HL-60 (cell line): ENCODE measurements at regions not wholly inside any gene's neighbourhood (a gene's known extent, or its start where the extent isn't known, plus 50 kb on each side); places are given as distances from the start of the nearest gene placed in this dataset.

Experiments used
- DNase-seq, 2 experiments: peaks; one replicate each; pipeline ENCODE4 v3.0.0-alpha.2; 2010 to 2020; ENCODE audit warnings: low read depth in 1 of 2, low spot score in 1 of 2
- H3K27ac ChIP-seq: fragments of 250-450 bp; sonication (Bioruptor Pico); replicated peaks from 2 replicates; pipeline ENCODE4 v1.5.1; 2020; ENCODE audit warnings: mild to moderate bottlenecking, moderate library complexity
- H3K27me3 ChIP-seq: fragments of 250-450 bp; sonication (Bioruptor Pico); 2 replicates; pipeline ENCODE4 v1.5.1; 2021; ENCODE audit warnings: mild to moderate bottlenecking, moderate library complexity; ENCODE audit not compliant: insufficient read depth, poor library complexity, severe bottlenecking
- H3K4me3 ChIP-seq: replicated peaks from 2 replicates; pipeline ENCODE4 v1.5.1; 2011; ENCODE audit warnings: mild to moderate bottlenecking, control low read depth, low read length; ENCODE audit not compliant: insufficient read depth
- CTCF ChIP-seq: IDR thresholded peaks from one replicate; pipeline ENCODE4 v1.5.1; 2011; ENCODE audit warnings: low read length, control low read depth, inconsistent platforms; ENCODE audit not compliant: insufficient read depth
- GABPA ChIP-seq: IDR thresholded peaks from 2 replicates; pipeline ENCODE4 v1.6.1; 2012; ENCODE audit warnings: low read depth
- POLR2AphosphoS5 ChIP-seq: IDR thresholded peaks from 2 replicates; pipeline ENCODE4 v1.6.1; 2012; ENCODE audit warnings: low read depth
- SPI1 ChIP-seq: IDR thresholded peaks from 2 replicates; pipeline ENCODE4 v1.6.1; 2012; ENCODE audit warnings: low read depth, mild to moderate bottlenecking, borderline replicate concordance
- TF ChIP-seq, protein P1 (sequence below): IDR thresholded peaks from 2 replicates; pipeline ENCODE4 v1.6.1; 2012; ENCODE audit warnings: low read depth; ENCODE audit not compliant: insufficient replicate concordance

DNA sequence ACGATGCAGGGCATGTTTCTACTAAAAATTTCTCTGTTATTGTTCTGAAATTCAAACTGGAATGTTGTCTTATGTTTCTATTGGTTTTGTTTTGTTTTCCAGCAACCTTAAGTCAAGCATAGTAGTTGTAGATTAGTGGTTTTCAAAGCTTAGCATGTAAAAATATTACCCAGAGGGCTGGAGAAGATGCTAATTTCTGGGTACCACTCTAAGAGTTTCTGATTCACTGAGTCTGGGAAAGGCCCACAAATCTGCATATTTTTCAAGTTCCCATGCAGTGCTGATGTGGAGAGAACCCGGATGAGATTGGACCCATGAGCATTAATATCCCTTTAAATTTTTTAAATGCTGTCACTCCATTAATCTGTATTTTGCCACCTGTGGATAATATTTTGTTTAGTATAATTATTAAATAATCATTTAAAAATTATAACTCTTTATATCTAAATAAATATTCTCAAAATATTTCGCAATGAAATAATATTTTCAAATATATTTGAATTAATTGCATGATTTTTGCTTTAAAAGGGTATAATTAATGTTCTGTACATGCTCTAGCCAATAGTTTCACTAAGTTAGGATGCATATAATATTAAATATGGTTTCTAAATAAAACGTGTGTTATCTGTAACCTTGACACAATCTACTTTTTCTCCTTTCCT is 1274.7 kb upstream of the CADM2 start:
- no peaks in the 10 kb centered on the region for H3K27me3 ChIP-seq
- TF ChIP-seq SPI1 (no peak), CTCF (no peak), GABPA (no peak), POLR2AphosphoS5 (no peak)
- TF ChIP-seq, protein P1, sequence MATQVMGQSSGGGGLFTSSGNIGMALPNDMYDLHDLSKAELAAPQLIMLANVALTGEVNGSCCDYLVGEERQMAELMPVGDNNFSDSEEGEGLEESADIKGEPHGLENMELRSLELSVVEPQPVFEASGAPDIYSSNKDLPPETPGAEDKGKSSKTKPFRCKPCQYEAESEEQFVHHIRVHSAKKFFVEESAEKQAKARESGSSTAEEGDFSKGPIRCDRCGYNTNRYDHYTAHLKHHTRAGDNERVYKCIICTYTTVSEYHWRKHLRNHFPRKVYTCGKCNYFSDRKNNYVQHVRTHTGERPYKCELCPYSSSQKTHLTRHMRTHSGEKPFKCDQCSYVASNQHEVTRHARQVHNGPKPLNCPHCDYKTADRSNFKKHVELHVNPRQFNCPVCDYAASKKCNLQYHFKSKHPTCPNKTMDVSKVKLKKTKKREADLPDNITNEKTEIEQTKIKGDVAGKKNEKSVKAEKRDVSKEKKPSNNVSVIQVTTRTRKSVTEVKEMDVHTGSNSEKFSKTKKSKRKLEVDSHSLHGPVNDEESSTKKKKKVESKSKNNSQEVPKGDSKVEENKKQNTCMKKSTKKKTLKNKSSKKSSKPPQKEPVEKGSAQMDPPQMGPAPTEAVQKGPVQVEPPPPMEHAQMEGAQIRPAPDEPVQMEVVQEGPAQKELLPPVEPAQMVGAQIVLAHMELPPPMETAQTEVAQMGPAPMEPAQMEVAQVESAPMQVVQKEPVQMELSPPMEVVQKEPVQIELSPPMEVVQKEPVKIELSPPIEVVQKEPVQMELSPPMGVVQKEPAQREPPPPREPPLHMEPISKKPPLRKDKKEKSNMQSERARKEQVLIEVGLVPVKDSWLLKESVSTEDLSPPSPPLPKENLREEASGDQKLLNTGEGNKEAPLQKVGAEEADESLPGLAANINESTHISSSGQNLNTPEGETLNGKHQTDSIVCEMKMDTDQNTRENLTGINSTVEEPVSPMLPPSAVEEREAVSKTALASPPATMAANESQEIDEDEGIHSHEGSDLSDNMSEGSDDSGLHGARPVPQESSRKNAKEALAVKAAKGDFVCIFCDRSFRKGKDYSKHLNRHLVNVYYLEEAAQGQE: no peak
- H3K27ac ChIP-seq: no peak overlapping the region
- no peak for DNase-seq
- no peak overlapping the region for H3K4me3 ChIP-seq

GRCh38 chr3:83706669-83707068 is 1252.1 kb upstream of the CADM2 start:
- Histone ChIP-seq H3K27ac (no peak overlapping the region), H3K4me3 (no peak overlapping the region), H3K27me3 (no peaks in the 10 kb centered on the region)
- no peak for DNase-seq
- no peak for TF ChIP-seq GABPA
- no peak for TF ChIP-seq POLR2AphosphoS5
- TF ChIP-seq, protein P1: no peak
- no peak for TF ChIP-seq CTCF
- TF ChIP-seq SPI1: no peak

GRCh38 chr3:83715307-83715706 is 1243.5 kb upstream of the CADM2 start:
- TF ChIP-seq POLR2AphosphoS5 (no peak), SPI1 (no peak), GABPA (no peak), CTCF (no peak)
- TF ChIP-seq, protein P1: no peak
- no peaks in the 10 kb centered on the region for H3K27me3 ChIP-seq
- no peak overlapping the region for H3K4me3 ChIP-seq
- DNase-seq: no peak
- H3K27ac ChIP-seq: no peak overlapping the region
